HG03039 (cell line): ENCODE measurements at regions not wholly inside any gene's neighbourhood (a gene's known extent, or its start where the extent isn't known, plus 50 kb on each side); places are given as distances from the start of the nearest gene placed in this dataset.
"Not testable (repeated sequence)": the region's sequence is repeated elsewhere in the genome, so short reads cannot be mapped to it uniquely, and the experiment has no call there.

Experiments used
- ATAC-seq: cut with Tn5 transposase; IDR thresholded peaks from one replicate; pipeline ENCODE4 v1.9.1; 2021; ENCODE audit warnings: mild to moderate bottlenecking, moderate library complexity; ENCODE audit not compliant: unreplicated experiment

DNA sequence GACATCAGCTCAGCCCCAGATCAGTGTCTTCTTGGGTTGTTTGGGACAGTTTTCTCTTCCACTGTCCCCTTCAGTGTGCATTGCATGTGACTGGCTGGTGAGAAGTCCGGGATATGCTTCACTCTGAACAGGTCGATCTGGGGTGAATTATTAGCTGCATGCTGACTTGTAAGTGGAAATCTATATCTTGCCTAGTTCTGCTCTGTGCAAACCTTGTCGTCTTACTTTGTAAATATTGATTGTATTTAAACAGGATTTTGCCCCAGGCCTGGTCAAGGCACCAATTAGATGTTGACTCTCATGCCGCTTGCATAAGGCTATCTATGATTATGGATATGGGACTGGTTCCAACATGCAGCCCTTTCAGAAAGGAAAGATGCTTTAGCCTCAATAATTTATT, 669.7 kb downstream of the TYW1 start:
- ATAC-seq = not testable (repeated sequence)

GRCh38 chr7:67671006-67671548, 674.4 kb downstream of the TYW1 start:
- no peak for ATAC-seq

DNA sequence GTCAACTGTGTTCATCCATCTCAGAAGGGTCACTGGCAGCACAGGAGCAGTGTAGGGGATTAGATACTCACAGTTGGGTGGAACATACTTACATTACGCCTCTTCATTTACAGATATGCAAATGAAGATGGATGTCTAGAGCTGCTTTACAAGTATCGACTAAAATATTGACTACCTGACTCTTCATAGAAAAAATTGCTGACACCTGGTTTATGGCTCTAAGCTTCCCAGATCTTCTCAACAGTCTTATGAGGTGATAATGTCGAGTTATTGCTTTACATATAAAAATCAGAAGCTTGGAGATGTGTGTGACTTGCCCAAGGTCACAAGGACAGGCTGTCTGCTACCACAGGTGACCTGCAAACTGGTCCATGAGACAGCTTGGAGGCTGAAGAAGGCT, 677.2 kb downstream of the TYW1 start:
- no peak for ATAC-seq

DNA sequence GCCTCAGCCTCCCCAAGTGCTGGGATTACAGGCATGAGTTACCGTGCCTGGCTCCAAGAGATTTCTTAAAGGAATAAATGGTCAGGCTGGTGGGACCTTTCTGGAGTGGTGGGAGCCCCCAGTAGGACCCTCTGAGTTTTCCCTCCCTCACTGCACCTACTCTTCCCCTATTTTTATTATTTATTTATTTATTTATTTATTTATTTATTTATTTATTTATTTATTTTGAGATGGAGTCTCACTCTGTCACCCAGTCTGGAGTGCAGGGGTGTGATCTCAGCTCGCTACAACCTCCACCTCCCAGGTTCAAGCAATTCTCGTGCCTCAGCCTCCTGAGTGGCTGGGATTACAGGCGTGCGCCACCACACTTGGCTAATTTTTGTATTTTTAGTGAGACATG, 678.2 kb downstream of the TYW1 start:
- not testable (repeated sequence) for ATAC-seq

DNA sequence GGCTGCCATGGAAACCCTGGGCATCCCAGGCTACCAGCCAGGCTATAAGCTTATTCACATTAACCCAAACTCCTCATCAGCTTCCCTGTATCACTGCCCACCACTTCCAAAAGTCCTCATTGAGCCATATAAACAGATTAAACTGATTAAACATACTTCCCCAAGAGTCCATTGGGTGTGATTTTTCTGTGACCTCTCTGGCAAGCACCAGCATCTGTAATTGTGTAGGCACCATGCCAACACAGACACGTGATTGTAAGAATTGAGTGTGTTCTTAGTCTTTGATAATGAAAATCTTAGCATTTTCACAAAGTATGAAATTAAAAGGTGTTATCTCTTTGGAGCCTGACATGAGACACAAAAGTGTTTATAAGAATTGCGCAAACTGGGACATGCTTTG, 679.3 kb downstream of the TYW1 start:
- no peak for ATAC-seq

DNA sequence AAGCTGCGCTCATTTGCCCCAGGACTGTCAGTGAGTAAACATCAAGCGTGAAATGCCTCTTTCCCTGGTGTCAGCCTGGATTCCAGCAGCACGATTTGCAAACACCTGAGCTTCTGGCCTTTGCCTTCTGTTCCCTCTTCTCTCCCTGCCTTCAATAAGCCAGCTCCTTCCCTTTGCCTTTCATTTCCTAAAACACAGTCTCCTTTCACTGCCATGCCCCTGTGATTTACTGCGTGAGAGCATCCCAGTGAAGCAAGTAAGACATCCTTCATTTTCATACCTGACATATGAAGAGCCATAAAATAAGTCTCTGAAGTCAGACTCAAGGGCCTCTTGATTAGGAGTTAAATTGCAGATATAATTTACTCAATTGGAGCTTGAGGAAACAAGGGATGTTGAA, 681.8 kb downstream of the TYW1 start:
- ATAC-seq = no peak

GRCh38 chr7:67683628-67684027, 687.0 kb downstream of the TYW1 start:
- ATAC-seq = no peak

DNA sequence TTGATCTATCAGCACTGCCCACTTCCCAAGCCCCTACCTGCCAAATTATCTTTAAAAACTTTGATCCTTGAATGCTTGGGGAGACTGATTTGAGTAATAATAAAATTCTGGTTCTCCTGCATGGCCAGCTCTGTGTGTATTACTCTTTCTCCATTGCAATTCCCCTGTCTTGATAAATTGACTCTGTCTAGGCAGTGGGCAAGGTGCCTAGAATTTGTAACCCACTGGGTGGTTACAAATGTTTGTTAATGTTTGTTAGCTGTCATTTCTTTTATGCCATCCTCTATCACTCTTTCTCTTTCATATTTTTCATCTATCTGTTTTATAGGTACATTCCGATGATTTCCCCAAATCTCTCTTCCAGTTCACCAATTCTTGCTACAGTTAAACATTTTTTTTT, 694.1 kb downstream of the TYW1 start:
- no peak for ATAC-seq

GRCh38 chr7:67692425-67692824, 695.8 kb downstream of the TYW1 start:
- no peak for ATAC-seq

DNA sequence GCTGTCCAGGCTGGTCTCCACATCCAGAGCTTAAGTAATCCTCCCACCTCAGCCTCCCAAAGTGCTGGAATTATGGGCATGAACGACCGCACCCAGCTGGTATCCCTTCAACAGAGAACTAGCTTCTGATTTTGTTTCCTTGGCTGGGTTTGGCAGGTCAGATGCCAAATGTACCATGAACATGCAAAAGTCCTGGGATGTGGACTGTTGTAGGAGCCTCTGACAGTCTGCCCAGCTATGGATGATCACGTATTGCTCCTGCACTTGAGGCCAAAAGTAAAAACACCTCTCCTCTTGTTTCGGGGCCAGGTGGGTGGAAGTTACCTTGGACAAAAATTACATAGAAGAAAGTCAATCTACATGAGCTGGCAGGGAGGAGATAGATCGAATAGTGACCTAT, 699.5 kb downstream of the TYW1 start:
- ATAC-seq = no peak

DNA sequence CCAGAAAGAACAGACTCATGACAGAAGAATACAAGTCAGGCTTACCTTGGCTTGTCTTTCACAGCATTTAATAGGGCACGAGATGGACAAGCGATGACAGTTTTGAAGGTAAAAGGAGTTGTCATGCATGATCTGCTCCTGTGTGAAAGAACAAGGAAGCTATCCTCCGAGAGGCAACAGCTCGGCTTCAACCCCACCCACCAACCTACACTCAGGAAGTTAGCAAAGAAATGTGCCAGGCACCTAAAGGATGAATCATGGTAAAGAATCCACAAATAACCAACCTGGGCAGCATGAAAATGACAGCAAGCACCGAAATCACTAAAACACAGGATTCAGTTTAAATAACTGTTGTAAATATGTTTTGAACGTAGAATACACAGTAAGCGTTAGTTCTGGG, 700.2 kb downstream of the TYW1 start:
- ATAC-seq = no peak

DNA sequence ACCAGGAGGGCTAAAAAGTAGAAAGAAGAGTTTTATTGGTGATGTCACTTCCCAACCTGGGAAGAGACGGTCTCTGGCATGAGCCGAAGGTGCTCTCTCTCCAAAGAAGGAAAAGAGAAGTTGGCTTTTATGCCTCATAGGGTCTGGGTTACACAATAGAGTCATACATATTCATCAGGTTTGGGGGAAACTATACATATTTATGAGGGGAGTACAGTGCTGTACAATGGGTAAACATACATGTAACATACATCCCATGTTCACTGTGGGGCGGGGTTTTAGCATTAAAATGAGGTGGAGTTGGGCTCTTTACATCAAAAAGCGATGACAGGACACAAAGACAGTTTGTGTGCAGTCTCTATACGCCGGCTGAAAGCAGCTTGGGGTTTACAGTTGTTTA, 701.7 kb downstream of the TYW1 start:
- no peak for ATAC-seq

- ATAC-seq = no peak
Observed at GRCh38 chr7:67705850-67706249, 709.2 kb downstream of the TYW1 start.

DNA sequence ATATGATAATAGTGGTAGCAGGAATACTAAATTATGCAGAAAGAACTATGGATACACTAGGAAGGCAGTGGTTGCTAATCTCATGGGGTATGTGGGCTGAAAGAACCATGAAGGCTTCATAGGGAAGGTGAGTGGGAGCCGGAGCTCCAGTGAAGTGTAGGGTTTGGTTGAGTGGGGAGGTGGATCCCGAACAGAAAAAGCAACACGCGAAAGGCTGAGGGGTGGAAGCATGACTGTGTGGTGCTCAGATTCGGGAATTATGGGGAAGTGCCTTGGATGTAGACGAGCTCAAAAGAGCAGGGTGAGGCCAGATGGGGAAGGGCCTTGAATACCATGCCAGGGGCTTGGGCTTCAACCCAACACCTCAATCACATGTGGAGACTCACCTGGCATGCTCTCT, 715.1 kb downstream of the TYW1 start:
- ATAC-seq = no peak

DNA sequence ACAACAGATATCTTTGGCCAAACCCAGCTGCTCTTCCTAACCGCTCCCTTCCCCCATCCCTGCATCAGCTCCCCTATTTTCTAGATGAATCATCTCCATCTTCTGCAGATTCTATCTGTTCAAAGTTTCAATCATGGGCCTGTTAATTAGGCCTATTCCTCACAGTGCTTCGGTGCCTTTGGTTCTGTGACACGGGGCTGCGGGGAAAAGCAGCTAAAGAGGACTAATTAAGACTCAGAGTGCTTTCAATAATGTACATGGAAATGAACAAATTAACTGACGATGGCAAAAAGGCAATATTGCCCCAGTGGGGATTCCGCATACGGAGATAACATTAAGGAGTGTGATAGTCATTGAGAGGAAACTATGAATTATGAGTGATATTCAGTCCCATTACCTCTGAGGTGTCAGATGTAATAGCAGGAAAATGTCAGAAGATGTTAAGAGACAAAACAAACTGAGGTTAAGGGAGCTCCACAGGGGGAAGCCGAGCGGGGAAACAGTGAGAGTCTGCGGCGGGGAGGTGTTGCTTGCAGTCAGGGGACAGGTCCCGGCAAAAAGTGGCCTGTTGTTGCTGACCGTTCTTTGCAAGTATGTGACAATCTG, 716.9 kb downstream of the TYW1 start:
- ATAC-seq = no peak

GRCh38 chr7:67716729-67717128, 720.1 kb downstream of the TYW1 start:
- ATAC-seq = no peak

GRCh38 chr7:67723591-67723990, 727.0 kb downstream of the TYW1 start:
- ATAC-seq = no peak

GRCh38 chr7:67724435-67724834, 727.8 kb downstream of the TYW1 start:
- no peak for ATAC-seq

- no peak for ATAC-seq
Observed at GRCh38 chr7:67724955-67725354, 728.3 kb downstream of the TYW1 start.

GRCh38 chr7:67725423-67725822, 728.8 kb downstream of the TYW1 start:
- ATAC-seq = no peak

GRCh38 chr7:67729771-67730170, 733.1 kb downstream of the TYW1 start:
- no peak for ATAC-seq

DNA sequence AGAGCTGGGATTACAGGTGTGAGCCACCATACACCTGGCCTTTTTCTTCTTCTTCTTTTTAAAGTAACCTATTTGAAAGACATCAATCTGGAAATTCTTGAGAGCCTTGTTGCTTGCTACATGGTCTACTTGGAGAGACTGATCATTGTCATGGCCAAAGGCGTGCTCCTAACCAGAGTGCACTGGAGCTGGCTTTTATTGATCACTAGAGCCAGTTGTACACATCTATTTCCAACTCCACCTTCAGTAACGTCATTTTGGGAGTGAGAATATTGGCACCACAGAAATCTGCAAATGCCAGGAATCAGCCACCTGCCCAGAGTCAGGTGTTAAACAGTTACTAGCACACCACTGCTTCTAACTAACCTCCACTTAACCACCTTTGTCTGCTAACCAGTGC, 735.1 kb downstream of the TYW1 start:
- ATAC-seq = no peak

GRCh38 chr7:67732898-67733297, 736.3 kb downstream of the TYW1 start:
- ATAC-seq = no peak
